Tibial nerve (tissue), 4 donors: ENCODE measurements at regions not wholly inside any gene's neighbourhood (a gene's known extent, or its start where the extent isn't known, plus 50 kb on each side); places are given as distances from the start of the nearest gene placed in this dataset.

ENCODE experiments used
- CTCF ChIP-seq, 5 experiments: fragments of 200-600 bp in 3 of 5; fragments of 450-650 bp in 2 of 5; sonication (generic) in 3 of 5; IDR thresholded peaks; one replicate each; pipeline ENCODE4 v1.5.1; 2016 to 2019; ENCODE audit warnings: antibody characterized with exemption in 5 of 5, mild to moderate bottlenecking in 3 of 5, moderate library complexity in 2 of 5
- EP300 ChIP-seq, 2 donors: sonication (generic); formaldehyde crosslinking; IDR thresholded peaks; one replicate each; pipeline ENCODE4 v1.6.1; 2017; ENCODE audit warnings: antibody characterized with exemption in 2 of 2, mild to moderate bottlenecking in 1 of 2

- no peak for TF ChIP-seq EP300 (IDR thresholded peaks at IDR 0.05)
- no peak for TF ChIP-seq CTCF (IDR thresholded peaks at IDR 0.05)
Observed at GRCh38 chrX:11970578-11971359, 167.5 kb upstream of the FRMPD4 start.
